ENCODE measurements at regions not wholly inside any gene's neighbourhood (a gene's known extent, or its start where the extent isn't known, plus 50 kb on each side); places are given as distances from the start of the nearest gene placed in this dataset.
"Not testable (repeated sequence)": the region's sequence is repeated elsewhere in the genome, so short reads cannot be mapped to it uniquely, and the experiment has no call there.

- DNase-seq (ENCODE audit: low spot score), result no peak
These were observed 150.8 kb downstream of the RBMX2 start for GRCh38 chrX:130552444-130553073.

GRCh38 chrX:130555341-130555740 is 153.6 kb downstream of the RBMX2 start:
- no peak for DNase-seq (ENCODE audit: low spot score)

- DNase-seq (ENCODE audit: low spot score), result no peak
These were observed 154.0 kb downstream of the RBMX2 start for GRCh38 chrX:130555757-130556156.

GRCh38 chrX:130556951-130557350 is 155.2 kb downstream of the RBMX2 start:
- DNase-seq (ENCODE audit: low spot score), result no peak

GRCh38 chrX:130560544-130560943 is 158.8 kb downstream of the RBMX2 start:
- no peak for DNase-seq (ENCODE audit: low spot score)

GRCh38 chrX:130561930-130562329 is 160.1 kb downstream of the RBMX2 start:
- DNase-seq (ENCODE audit: low spot score), result no peak

- DNase-seq (ENCODE audit: low spot score), result no peak
These were observed 161.7 kb downstream of the RBMX2 start for GRCh38 chrX:130563476-130563875.

GRCh38 chrX:130566028-130566683 is 164.4 kb downstream of the RBMX2 start:
- DNase-seq (ENCODE audit: low spot score), result no peak

- DNase-seq (ENCODE audit: low spot score), result not testable (repeated sequence)
These were observed 171.2 kb downstream of the RBMX2 start for GRCh38 chrX:130573030-130573429.

Measured in umbilical cord (tissue), 1 donor.